ENCODE measurements at regions not wholly inside any gene's neighbourhood (a gene's known extent, or its start where the extent isn't known, plus 50 kb on each side); places are given as distances from the start of the nearest gene placed in this dataset.

DNA sequence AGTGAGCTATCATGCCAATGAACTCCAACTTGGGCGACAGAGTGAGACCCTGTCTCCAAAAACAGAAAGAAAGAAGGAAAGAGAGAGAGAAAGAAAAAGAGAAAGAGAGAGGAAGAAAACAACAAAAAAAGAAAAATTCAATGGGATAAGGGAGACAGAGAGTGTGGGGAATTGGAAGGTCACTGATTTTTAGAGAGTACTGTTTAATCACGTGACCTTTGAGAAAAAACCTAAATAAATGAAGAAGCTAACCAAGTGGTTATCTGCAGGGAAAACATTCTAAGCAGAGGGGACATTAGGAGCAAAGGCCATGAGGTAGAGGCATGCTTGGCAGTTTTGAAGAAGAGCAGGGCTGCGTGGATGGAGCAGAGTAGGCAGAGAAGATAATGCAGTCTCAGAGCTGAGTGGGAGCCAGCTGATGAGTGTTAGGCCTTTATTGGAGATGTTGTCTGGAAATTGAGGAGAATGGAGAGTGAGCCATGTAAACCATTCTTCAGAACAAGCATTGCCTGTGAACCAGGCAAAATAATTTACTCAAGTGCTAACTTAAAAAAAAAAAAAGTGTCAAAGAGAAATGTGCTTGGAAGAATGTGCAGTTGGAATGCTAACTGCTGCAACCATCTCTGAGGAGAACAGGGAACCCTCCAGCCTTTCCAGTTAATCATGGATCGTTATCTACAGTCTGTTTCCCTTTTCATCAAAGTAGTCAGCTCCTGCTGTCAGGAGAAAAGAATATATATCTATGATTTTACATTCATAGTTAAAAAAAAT, 377.3 kb upstream of the SEMA6D start:
- 83% methylated on average over 4 of the region's 4 CpGs for WGBS, 2 donors
- no peak for DNase-seq (ENCODE audit: low spot score in 2 of 2)
- intact Hi-C loops (cut with DNase I; ENCODE audit: low total_unique reads) = no loop called here
- TF ChIP-seq, protein P1, sequence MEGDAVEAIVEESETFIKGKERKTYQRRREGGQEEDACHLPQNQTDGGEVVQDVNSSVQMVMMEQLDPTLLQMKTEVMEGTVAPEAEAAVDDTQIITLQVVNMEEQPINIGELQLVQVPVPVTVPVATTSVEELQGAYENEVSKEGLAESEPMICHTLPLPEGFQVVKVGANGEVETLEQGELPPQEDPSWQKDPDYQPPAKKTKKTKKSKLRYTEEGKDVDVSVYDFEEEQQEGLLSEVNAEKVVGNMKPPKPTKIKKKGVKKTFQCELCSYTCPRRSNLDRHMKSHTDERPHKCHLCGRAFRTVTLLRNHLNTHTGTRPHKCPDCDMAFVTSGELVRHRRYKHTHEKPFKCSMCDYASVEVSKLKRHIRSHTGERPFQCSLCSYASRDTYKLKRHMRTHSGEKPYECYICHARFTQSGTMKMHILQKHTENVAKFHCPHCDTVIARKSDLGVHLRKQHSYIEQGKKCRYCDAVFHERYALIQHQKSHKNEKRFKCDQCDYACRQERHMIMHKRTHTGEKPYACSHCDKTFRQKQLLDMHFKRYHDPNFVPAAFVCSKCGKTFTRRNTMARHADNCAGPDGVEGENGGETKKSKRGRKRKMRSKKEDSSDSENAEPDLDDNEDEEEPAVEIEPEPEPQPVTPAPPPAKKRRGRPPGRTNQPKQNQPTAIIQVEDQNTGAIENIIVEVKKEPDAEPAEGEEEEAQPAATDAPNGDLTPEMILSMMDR (IDR thresholded peaks at IDR 0.05) = no peak
- no peak for TF ChIP-seq POLR2A (IDR thresholded peaks at IDR 0.05)
- no peak overlapping the region for H3K4me3 ChIP-seq (ENCODE audit: low read depth, poor library complexity, severe bottlenecking)

DNA sequence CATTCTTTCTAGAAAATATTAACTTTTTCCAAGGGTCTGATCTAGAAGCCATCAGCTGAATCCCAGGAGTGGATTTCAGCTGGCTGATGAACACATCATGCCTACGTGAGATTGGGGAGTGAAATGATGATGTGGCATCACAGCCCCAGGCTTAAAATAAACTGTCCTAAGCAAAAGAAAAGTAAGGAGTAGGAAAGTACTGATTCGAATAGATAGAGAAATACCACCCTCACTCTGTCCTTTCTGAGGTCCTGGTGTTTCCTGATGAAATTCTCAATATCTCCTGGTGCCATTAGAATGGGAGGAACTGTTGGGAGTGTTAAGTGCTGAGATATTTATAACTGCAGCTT, 376.8 kb upstream of the SEMA6D start:
- no peak overlapping the region for H3K4me3 ChIP-seq (ENCODE audit: low read depth, poor library complexity, severe bottlenecking)
- DNase-seq (ENCODE audit: low spot score in 2 of 2) = no peak
- TF ChIP-seq POLR2A (IDR thresholded peaks at IDR 0.05) = no peak
- TF ChIP-seq, protein P1 (IDR thresholded peaks at IDR 0.05) = no peak
- WGBS, 2 donors = 57 to 58% methylated on average over 2 of the region's 2 CpGs
- intact Hi-C loops (cut with DNase I; ENCODE audit: low total_unique reads) = no loop called here

DNA sequence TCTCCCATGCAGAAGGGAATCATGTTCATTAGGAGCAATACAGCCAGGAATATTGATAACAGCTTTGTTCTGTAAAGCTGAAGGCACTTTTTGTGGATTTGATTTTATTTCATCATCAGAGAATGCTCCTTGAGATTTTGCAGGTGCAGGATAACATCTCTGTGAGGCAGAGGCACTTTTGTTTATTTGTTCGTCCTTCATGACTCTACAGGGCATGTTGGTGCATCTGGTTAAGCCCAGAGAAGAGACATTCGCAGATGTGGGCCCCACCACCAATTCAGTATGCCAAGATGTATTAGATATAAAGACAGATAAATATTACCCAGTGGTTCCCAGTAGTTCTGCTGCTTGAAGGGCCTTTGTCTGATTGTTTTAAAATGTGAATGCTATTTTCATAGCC, 368.1 kb upstream of the SEMA6D start:
- TF ChIP-seq, protein P1 (IDR thresholded peaks at IDR 0.05) = no peak
- TF ChIP-seq POLR2A (IDR thresholded peaks at IDR 0.05) = no peak
- intact Hi-C loops (cut with DNase I; ENCODE audit: low total_unique reads) = no loop called here
- no peak for DNase-seq (ENCODE audit: low spot score in 2 of 2)
- WGBS, 2 donors = 63 to 78% methylated on average over 2 of the region's 2 CpGs
- H3K4me3 ChIP-seq (ENCODE audit: low read depth, poor library complexity, severe bottlenecking) = no peak overlapping the region

DNA sequence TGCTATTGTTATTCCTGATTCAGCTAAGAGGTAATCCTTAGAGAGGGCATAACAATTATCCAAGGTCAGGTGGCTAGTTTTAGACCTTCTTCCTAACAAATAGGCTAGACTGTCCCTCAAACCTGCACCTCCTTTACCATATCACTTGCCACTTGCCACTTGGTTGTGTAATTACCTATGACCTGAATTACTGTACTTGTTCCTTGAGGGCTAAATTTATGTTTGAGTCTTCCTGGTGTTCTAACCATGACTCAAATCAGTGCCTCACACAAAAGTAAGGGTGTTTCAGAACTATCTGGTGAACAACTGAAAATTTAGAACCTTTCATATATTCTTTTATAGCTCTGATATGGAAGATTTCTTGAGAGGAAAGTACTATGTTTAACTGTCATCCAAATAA, 365.8 kb upstream of the SEMA6D start:
- no peak for TF ChIP-seq POLR2A (IDR thresholded peaks at IDR 0.05)
- TF ChIP-seq, protein P1 (IDR thresholded peaks at IDR 0.05) = no peak
- intact Hi-C loops (cut with DNase I; ENCODE audit: low total_unique reads) = no loop called here
- DNase-seq (ENCODE audit: low spot score in 2 of 2) = no peak
- no peak overlapping the region for H3K4me3 ChIP-seq (ENCODE audit: low read depth, poor library complexity, severe bottlenecking)

DNA sequence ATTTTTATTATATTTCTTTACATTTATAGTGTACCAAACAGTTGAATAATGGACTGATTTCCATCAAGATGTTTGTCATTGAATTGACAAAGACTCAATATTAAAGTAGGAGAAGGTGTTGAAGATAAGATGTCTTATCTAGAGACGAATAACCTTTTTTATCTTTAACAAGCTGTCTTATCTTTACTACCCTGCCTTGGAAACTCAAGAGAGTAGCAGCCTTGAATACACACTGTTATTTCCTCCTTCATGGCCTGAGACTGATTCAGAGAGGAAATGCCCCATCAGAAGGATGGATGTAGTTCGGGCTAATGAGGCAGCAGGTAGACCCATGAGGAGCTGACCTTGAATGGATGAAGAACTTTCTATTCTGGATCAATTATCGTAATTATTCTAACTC, 365.1 kb upstream of the SEMA6D start:
- intact Hi-C loops (cut with DNase I; ENCODE audit: low total_unique reads) = no loop called here
- H3K4me3 ChIP-seq (ENCODE audit: low read depth, poor library complexity, severe bottlenecking) = no peak overlapping the region
- no peak for DNase-seq (ENCODE audit: low spot score in 2 of 2)
- TF ChIP-seq POLR2A (IDR thresholded peaks at IDR 0.05) = no peak
- TF ChIP-seq, protein P1 (IDR thresholded peaks at IDR 0.05) = no peak
- 83 to 88% methylated on average over 3 of the region's 3 CpGs for WGBS, 2 donors

DNA sequence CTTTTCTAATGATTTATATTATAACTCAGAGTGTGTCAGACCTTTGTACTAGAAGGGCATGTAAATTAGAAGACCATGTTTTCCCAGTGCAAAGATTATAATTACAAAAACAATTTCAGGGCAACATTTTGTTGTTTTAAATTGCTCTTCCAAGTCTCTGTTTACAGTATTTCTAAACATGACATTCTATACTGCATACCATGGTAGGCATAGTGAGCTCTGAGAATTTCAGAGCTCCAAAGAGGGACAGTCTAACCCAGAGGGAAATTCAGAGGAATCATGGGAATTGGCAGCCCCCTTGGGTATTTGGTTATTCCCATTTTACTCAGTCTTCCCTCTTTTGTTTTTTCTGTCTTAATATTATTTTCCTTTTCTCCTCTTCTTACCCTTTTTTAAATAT, 361.5 kb upstream of the SEMA6D start:
- no peak for DNase-seq (ENCODE audit: low spot score in 2 of 2)
- no peak overlapping the region for H3K4me3 ChIP-seq (ENCODE audit: low read depth, poor library complexity, severe bottlenecking)
- TF ChIP-seq POLR2A (IDR thresholded peaks at IDR 0.05) = no peak
- TF ChIP-seq, protein P1 (IDR thresholded peaks at IDR 0.05) = no peak
- intact Hi-C loops (cut with DNase I; ENCODE audit: low total_unique reads) = no loop called here

Measured in lower leg skin (tissue), 4 donors.